Epithelial cell of prostate (primary cell): ENCODE measurements at regions not wholly inside any gene's neighbourhood (a gene's known extent, or its start where the extent isn't known, plus 50 kb on each side); places are given as distances from the start of the nearest gene placed in this dataset.

Experiments
- DNase-seq: peaks from one replicate; pipeline ENCODE4 v3.0.0-alpha.2; 2011; ENCODE audit warnings: low read depth, low spot score
- H3K27ac ChIP-seq: fragments of 450-650 bp; 2 replicates; pipeline ENCODE4 v1.5.1; 2017; ENCODE audit warnings: mild to moderate bottlenecking

DNA sequence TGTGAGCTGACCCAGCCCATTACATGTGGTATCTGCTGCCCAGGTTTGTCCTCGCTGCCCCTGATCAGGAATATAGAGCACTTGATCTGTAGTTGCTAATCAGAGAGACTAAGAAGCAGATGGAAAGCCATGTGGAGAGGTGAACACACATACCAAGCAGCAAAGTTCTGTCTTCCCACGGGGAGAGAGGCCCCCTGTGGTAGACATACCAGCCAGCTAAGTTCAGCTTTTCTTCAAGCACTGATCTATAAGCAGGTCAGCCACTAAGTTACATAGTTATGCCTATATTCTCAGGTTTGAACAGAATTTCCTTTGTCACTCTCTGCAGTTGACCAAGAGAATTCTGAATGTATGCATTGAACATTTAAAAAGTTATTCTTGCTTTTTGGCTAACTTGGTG, 76.4 kb downstream of the DDX3Y start:
- no peak overlapping the region for H3K27ac ChIP-seq
- DNase-seq, result no peak

DNA sequence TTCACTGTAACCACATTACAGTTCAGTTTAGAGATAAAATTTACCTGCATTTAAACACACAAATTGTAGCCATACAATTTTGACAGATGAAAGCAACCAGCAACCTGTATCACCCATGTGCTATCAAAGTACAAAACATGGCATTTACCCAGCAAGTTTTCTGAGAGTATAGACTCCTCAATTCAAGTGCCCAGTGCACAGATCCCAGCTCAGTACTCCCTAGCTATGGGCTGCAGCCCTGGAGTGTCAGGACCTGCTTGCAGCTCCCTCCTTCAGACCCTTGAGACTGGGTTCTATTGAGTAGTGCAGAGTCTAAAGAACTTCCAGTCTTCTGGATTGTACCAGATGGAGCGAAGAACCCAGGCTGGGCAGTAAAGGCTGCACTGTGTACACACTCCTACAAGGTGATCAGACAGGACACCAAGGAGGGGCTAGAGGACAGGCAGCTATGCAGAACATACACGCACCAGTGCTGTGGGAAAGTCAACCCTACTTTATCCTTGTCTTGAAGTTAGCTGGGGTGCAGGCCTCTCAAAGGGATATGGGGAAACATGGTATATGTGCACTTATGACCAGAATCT, 77.7 kb downstream of the DDX3Y start:
- no peak overlapping the region for H3K27ac ChIP-seq
- no peak for DNase-seq

- H3K27ac ChIP-seq, result no peak overlapping the region
- no peak for DNase-seq
These were observed 80.1 kb downstream of the DDX3Y start for GRCh38 chrY:12984637-12985344.

GRCh38 chrY:13017493-13017892, 112.8 kb downstream of the DDX3Y start:
- H3K27ac ChIP-seq, result no peak overlapping the region
- no peak for DNase-seq

GRCh38 chrY:13019486-13019885, 114.8 kb downstream of the DDX3Y start:
- DNase-seq, result no peak
- no peak overlapping the region for H3K27ac ChIP-seq

- no peak for DNase-seq
- no peak overlapping the region for H3K27ac ChIP-seq
These were observed 116.2 kb downstream of the DDX3Y start for GRCh38 chrY:13020839-13021238.

DNA sequence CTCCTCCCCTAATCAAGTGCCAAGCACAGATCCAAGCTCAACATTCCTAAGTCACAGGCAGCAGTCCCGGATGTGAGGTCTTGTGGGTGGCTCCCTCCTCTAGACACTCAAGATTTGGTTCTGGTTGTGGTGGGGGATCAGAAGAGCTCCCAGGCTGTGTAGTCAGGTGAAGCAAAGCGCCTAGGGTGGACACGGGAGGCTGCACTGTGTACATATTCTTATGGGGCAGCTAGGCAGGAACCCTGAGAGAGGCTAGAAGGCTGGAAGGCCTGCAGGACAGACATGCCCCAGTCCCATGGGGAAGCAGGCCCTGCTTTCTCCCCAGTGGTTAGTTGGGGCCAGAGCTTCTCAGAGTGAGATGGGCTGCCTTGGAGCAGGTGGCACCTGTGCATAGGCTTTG, 118.9 kb downstream of the DDX3Y start:
- DNase-seq, result no peak
- H3K27ac ChIP-seq, result no peak overlapping the region

DNA sequence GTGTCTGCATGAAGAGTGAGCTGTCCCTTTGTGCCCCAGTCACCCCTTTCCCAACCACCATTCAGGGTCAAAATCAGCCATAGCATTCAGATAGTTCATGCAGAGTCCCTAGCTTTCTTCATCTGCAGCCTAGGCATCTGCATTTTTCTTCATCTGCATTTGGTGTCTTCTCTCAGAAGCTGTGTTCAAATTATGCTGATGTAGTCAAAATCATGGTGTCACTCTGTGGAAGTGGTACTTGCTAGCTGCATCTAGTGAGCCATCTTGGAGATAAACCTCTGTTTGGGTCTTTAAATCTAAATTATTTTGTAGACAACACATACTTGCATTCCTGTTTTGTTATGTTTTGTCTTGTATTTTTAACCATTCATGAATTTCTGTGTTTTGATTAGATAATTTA, 119.8 kb downstream of the DDX3Y start:
- DNase-seq, result no peak
- no peak overlapping the region for H3K27ac ChIP-seq

GRCh38 chrY:13026906-13027305, 122.2 kb downstream of the DDX3Y start:
- no peak overlapping the region for H3K27ac ChIP-seq

GRCh38 chrY:13040232-13040631, 135.6 kb downstream of the DDX3Y start:
- DNase-seq, result no peak

More at GRCh38 chrY:13026906-13027305, 122.2 kb downstream of the DDX3Y start:
- no peak for DNase-seq

DNA sequence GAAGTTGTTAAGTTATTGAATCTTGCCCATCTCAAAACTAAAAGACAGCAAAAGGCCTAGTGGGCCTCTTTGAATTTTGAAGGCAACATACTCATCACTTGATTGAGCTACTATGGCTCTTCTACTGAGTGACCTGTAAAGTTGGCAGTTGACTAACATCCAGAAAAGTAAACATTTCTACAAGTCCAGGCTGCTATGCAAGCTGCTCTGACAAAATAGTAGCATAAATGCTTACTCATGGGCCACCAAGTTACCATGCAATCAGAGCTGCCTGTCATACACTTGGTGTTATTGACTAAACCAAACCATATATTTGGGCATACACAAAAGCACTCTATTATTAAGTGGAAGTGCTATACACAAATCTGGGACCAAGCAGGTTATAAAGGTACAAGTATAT, 148.8 kb downstream of the DDX3Y start:
- peak; percentile 24 for DNase-seq
- no peak overlapping the region for H3K27ac ChIP-seq

More at GRCh38 chrY:13040232-13040631, 135.6 kb downstream of the DDX3Y start:
- H3K27ac ChIP-seq, result no peak overlapping the region

GRCh38 chrY:13066372-13066771, 161.7 kb downstream of the DDX3Y start:
- H3K27ac ChIP-seq, result no peak overlapping the region
- no peak for DNase-seq

GRCh38 chrY:13068696-13069095, 164.0 kb downstream of the DDX3Y start:
- no peak for DNase-seq

DNA sequence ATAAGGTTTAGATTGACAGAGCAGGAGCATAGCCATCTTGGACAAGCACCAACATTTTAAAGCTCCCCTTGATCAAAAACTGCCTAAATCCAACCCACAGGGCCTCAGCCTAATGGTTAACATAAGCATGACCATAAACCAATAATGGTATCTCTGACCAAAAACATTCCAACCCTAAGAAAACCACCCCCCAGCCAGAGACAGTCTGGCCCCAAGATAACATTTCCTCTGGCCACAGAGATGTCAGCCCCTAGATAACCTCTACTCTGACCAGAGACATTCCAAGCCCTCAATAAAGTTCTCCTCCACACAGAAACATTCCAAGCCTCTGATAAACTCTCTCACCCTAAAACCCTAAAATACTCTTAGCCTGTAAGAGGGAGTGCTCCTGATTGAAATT, 164.4 kb downstream of the DDX3Y start:
- no peak overlapping the region for H3K27ac ChIP-seq
- DNase-seq, result no peak

More at GRCh38 chrY:13068696-13069095, 164.0 kb downstream of the DDX3Y start:
- H3K27ac ChIP-seq, result no peak overlapping the region

GRCh38 chrY:13082748-13083147, 178.1 kb downstream of the DDX3Y start:
- no peak for DNase-seq
- no peak overlapping the region for H3K27ac ChIP-seq

DNA sequence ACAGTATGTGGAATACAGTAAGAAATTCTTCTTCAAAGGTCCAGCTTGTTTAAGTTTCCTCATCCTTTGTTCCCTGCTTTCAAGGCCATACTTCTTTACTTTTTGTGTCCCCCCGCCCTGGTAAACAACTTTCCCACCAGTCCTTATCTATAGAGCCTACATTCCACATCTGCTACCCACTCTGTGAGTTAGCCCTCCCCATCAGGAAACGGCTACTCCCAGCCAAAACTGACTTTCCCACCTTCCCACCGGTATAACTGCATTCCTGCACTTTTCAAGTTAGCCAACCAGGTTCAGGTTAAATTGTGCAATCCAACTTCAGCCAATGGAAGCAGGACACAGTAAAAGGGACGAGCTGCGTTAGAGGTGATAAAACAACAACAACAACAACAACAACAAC, 186.9 kb downstream of the DDX3Y start:
- DNase-seq, result no peak
- no peak overlapping the region for H3K27ac ChIP-seq

DNA sequence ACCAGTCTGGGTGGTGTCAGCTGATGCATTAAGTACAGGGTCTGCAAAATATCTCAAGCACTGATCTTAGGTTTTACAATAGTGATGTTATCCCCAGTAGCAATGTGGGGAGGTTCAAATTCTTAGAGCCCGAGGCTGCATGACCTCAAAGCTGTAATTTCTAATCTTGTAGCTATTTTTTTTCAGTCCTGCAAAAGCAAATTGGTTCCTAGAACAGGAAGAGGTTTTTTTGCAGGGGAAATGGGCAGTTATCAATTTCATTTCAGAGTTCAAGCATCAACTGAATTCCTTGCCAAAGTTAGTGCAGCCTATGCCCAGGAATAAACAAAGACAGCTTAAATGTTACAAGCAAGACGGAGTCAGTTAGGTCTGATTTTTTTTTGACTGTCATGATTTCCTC, 188.3 kb downstream of the DDX3Y start:
- H3K27ac ChIP-seq, result no peak overlapping the region
- DNase-seq, result no peak

- DNase-seq, result no peak
- H3K27ac ChIP-seq, result no peak overlapping the region
These were observed 188.8 kb downstream of the DDX3Y start for GRCh38 chrY:13093461-13093860.

GRCh38 chrY:13094411-13094810, 189.7 kb downstream of the DDX3Y start:
- no peak overlapping the region for H3K27ac ChIP-seq
- DNase-seq, result no peak

DNA sequence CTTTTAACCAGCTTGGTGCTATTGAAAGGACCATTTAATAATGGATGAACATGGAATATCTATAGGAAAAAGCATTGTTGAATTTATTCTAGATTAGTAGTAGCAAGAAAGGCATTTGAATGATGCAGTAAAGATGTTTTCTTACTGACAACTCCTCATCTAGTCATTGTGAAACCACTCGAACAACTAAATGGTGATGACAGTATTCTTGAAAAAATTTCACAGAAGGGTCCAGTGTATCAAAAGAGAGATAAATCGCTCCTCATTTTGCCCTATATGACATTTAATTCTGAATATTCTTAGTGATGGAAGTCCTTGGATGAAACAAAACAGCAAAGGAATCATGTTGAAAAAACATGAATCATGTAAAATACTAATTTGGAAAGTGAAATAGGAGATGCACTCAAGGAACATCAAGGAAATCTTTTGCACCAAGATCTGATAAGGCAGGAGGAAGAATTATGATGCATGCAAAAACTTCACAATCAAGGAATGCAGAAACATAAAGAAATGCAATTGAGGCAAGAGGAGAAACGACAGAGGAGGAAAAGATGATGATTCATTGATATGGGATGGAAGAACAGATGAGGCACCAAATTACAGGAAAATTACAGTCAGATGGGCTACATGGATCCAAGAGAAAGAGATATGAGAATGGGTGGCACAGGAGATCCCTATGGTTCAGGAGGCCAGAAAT, 190.4 kb downstream of the DDX3Y start:
- DNase-seq, result no peak
- H3K27ac ChIP-seq, result no peak overlapping the region

DNA sequence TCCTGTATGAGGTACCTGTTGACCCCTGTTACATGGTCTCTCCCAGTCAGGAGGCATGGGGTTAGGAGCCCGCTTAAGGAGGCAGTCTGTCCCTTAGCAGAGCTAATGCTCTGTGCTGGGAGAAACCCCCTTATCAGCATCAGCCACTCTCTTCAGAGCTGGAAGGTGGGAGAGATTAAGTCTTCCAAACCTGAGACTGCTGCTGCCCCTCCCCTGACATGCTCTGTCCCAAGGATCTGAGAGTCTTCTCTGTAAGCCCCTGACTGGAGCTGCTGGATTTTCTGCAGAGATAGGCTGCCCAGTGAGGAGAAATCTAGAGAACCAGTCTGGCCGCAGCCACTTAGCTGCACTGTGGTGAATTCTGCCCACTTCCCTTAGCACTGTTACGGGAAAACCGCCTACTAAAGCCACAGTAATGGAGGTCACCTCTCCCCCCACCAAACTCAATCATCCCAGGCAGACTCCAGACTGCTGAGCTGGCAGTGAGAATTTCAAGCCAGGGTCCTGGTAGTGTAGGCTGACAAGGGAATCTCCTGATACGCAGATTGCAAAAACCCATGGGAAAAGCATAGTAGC, 222.3 kb downstream of the DDX3Y start:
- no peak for DNase-seq
- no peak overlapping the region for H3K27ac ChIP-seq
